Erythroblast (primary cell): ENCODE measurements at regions not wholly inside any gene's neighbourhood (a gene's known extent, or its start where the extent isn't known, plus 50 kb on each side); places are given as distances from the start of the nearest gene placed in this dataset.

ENCODE experiments used
- GATA1 ChIP-seq: IDR thresholded peaks from 2 replicates; pipeline ENCODE4 v1.6.1; 2011; ENCODE audit warnings: low read depth, mild to moderate bottlenecking, control low read depth, low read length, moderate library complexity
- POLR2A ChIP-seq: IDR thresholded peaks from 2 replicates; pipeline ENCODE4 v1.6.1; 2011; ENCODE audit warnings: mild to moderate bottlenecking, low read length

DNA sequence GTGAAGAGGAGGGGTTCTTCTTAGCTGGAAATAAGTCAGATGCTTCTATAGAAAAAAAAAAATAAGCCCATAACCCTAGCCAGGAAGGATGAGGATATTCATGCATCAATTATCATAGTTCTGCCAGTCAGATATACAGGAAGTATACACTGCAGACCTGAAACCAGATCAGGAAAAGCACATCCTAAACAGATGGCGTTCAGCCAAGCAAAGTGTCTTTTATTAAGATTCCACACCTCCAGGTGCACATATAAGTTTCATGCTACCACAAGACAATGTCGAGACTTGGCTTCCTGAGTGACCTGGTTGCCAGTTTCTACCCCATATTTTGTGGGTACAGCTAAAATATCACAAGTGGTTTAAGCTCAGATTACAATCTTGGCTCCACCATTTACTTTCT, 108.3 kb downstream of the CETN3 start:
- no peak for TF ChIP-seq POLR2A
- no peak for TF ChIP-seq GATA1
